ENCODE measurements at regions not wholly inside any gene's neighbourhood (a gene's known extent, or its start where the extent isn't known, plus 50 kb on each side); places are given as distances from the start of the nearest gene placed in this dataset.

DNA sequence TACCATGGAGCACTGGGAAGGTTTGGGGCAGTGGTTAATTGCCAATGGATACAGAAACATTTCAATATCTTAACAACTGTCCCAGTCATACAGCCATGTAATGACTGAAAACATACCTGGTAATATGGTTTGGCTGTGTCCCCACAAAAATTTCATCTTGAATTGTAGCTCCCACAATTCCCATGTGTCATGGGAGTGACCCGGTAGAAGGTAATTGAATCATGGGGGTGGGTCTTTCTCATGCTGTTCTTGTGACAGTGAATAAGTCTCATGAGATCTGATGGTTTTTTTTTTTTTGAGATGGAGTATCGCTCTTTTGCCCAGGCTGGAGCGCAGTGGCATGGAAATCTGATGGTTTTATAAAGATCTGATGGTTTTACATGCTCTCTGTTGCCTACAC is 284.4 kb downstream of the TCF7L2 start:
- TF ChIP-seq CTCF (IDR thresholded peaks at IDR 0.05): no peak
- Histone ChIP-seq H3K4me1 (no peaks in the 10 kb centered on the region), H3K27me3 (no peaks in the 10 kb centered on the region), H3K9me3 (no peaks in the 10 kb centered on the region), H3K27ac (no peak overlapping the region), H3K4me3 (no peak overlapping the region), H3K36me3 (no peaks in the 10 kb centered on the region)
- FAIRE-seq: no peak
- WGBS, 2 donors: 97 to 98% methylated on average over 3 of the region's 3 CpGs
- intact Hi-C loops (cut with DNase I): no loop called here
- no peak for DNase-seq
- no peak for ATAC-seq

DNA sequence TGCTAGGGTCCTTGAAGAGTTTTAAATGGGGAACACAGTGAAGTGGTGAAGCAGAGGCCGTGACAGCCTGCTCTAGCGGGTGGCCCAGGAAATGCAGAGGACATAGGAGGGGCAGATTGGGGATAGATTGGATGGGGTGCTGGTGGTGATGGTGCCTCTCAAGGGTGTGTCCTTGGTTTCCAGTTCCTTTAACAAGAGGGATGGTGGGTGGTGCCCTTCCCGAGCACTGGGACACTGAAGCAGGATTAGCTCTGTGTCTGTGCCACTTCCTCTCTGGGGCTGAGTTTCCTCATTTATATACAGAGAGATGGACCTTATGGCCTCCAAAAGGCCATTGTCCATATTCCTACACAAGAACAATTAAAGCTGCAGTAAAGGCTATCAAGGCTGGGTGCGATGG is 285.5 kb downstream of the TCF7L2 start:
- peak in 1 of 4 donors; percentile 25 for ATAC-seq
- Histone ChIP-seq H3K4me1 (no peaks in the 10 kb centered on the region), H3K4me3 (no peak overlapping the region), H3K27ac (no peak overlapping the region), H3K36me3 (no peaks in the 10 kb centered on the region), H3K9me3 (no peaks in the 10 kb centered on the region), H3K27me3 (no peaks in the 10 kb centered on the region)
- no peak for TF ChIP-seq CTCF (IDR thresholded peaks at IDR 0.05)
- intact Hi-C loops (cut with DNase I): no loop called here
- no peak for FAIRE-seq
- DNase-seq: no peak
- whole genome bisulfite sequencing, 2 donors: 91 to 99% methylated on average over 4 of the region's 4 CpGs

GRCh38 chr10:113236998-113237397 is 287.0 kb downstream of the TCF7L2 start:
- no peak for FAIRE-seq

DNA sequence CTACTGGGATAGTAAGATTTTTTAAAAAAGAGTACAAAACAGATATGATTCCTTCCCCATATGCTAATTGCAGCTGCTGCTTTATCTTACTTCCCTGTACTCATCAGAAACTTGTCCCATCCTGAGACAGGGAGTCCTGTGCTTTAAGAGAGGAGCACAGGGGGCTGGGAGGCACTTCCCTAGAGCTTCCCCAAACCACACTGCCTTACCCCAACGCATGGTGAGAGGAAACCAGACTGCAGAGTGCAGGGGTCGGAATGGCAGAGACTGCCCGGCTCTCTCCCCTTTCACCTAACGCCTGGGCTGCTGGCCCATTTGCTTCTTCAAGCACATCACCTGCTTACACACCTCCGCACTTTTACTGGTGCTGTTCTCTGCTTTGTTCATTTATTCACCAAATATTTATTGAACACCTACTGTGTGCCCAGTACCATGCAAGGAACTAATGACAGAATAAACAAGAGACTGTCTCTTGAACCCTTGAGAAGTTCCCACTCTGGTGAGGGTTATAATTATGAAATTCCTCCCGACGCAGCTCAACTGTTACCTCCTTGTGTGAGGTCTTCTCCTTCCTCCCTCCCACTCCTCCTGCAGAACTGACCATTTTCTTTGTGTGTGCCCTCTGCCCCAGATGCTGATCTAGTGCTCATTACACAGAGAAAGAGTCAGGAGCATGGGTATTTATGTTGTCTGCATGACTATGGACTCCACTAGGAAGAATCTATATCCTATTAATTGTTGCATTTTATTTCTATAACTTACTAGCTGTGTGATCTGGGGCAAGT is 289.7 kb downstream of the TCF7L2 start:
- WGBS, 2 donors: 77 to 82% methylated on average over 7 of the region's 7 CpGs
- Histone ChIP-seq H3K27ac (no peak overlapping the region), H3K27me3 (no peaks in the 10 kb centered on the region), H3K9me3 (no peaks in the 10 kb centered on the region), H3K36me3 (no peaks in the 10 kb centered on the region), H3K4me3 (no peak overlapping the region), H3K4me1 (no peaks in the 10 kb centered on the region)
- DNase-seq: no peak
- no peak for TF ChIP-seq CTCF (IDR thresholded peaks at IDR 0.05)
- intact Hi-C loops (cut with DNase I): no loop called here
- ATAC-seq: no peak
- no peak for FAIRE-seq

More at GRCh38 chr10:113236998-113237397, 287.0 kb downstream of the TCF7L2 start:
- 84 to 90% methylated on average over 5 of the region's 5 CpGs for WGBS, 2 donors
- no peak for TF ChIP-seq CTCF (IDR thresholded peaks at IDR 0.05)
- ATAC-seq (no peak), DNase-seq (no peak)
- no peaks in the 10 kb centered on the region for H3K4me1 ChIP-seq
- intact Hi-C loops (cut with DNase I): no loop called here
- no peaks in the 10 kb centered on the region for H3K27me3 ChIP-seq
- H3K4me3 ChIP-seq: no peak overlapping the region
- no peak overlapping the region for H3K27ac ChIP-seq
- H3K36me3 ChIP-seq: no peaks in the 10 kb centered on the region
- no peaks in the 10 kb centered on the region for H3K9me3 ChIP-seq

GRCh38 chr10:113240736-113241135 is 290.7 kb downstream of the TCF7L2 start:
- Histone ChIP-seq H3K27me3 (no peaks in the 10 kb centered on the region), H3K27ac (no peak overlapping the region), H3K9me3 (no peaks in the 10 kb centered on the region), H3K4me3 (no peak overlapping the region), H3K4me1 (no peaks in the 10 kb centered on the region), H3K36me3 (no peaks in the 10 kb centered on the region)
- no peak for TF ChIP-seq CTCF (IDR thresholded peaks at IDR 0.05)
- no peak for ATAC-seq
- intact Hi-C loops (cut with DNase I): no loop called here
- no peak for DNase-seq
- no peak for FAIRE-seq
- WGBS, 2 donors: 77 to 85% methylated on average over 2 of the region's 2 CpGs

Measured in pancreas (tissue), 10 donors.